Upper lobe of right lung (tissue), 1 donor: ENCODE measurements at regions not wholly inside any gene's neighbourhood (a gene's known extent, or its start where the extent isn't known, plus 50 kb on each side); places are given as distances from the start of the nearest gene placed in this dataset.

Experiments
- ATAC-seq: fragments of 200-7000 bp; cut with Tn5 transposase; one replicate; pipeline ENCODE4 v1.9.1; 2020; ENCODE audit warnings: mild to moderate bottlenecking, moderate library complexity
- DNase-seq: peaks from one replicate; pipeline ENCODE4 v3.0.0-alpha.2; 2020
- H3K27ac ChIP-seq: fragments of 200-600 bp; one replicate; pipeline ENCODE4 v1.8.0; 2022
- H3K27me3 ChIP-seq: fragments of 200-600 bp; one replicate; pipeline ENCODE4 v1.8.0; 2022; ENCODE audit warnings: mild to moderate bottlenecking
- H3K36me3 ChIP-seq: fragments of 200-600 bp; one replicate; pipeline ENCODE4 v1.8.0; 2022
- H3K4me1 ChIP-seq: fragments of 200-600 bp; one replicate; pipeline ENCODE4 v1.8.0; 2022
- H3K4me3 ChIP-seq: fragments of 200-600 bp; one replicate; pipeline ENCODE4 v1.8.0; 2022; ENCODE audit warnings: mild to moderate bottlenecking
- H3K9me3 ChIP-seq: fragments of 200-600 bp; one replicate; pipeline ENCODE4 v1.8.0; 2022
- CTCF ChIP-seq: fragments of 200-600 bp; IDR thresholded peaks from one replicate; pipeline ENCODE4 v1.8.0; 2022; ENCODE audit warnings: antibody characterized with exemption
- intact Hi-C: fragments of 100-400 bp; cut with DNase I; formaldehyde crosslinking; loops from one replicate; pipeline ENCODE4 v1.11.0; 2022
- donor health status: DM: no; HTN: yes; CAD: no; lungs with severe emphysema.

GRCh38 chr1:188295157-188295556, 1466.4 kb downstream of the PLA2G4A start:
- H3K4me3 ChIP-seq: no peak overlapping the region
- H3K27ac ChIP-seq: no peak overlapping the region
- intact Hi-C loops: no loop called here
- no peaks in the 10 kb centered on the region for H3K4me1 ChIP-seq
- no peaks in the 10 kb centered on the region for H3K9me3 ChIP-seq
- ATAC-seq: no peak
- H3K36me3 ChIP-seq: no peaks in the 10 kb centered on the region
- no peak for DNase-seq
- TF ChIP-seq CTCF: no peak
- no peaks in the 10 kb centered on the region for H3K27me3 ChIP-seq

- no peaks in the 10 kb centered on the region for H3K36me3 ChIP-seq
- H3K27me3 ChIP-seq: no peaks in the 10 kb centered on the region
- H3K4me1 ChIP-seq: no peaks in the 10 kb centered on the region
- intact Hi-C loops: no loop called here
- ATAC-seq: no peak
- no peak overlapping the region for H3K27ac ChIP-seq
- no peaks in the 10 kb centered on the region for H3K9me3 ChIP-seq
- TF ChIP-seq CTCF: no peak
- no peak for DNase-seq
- H3K4me3 ChIP-seq: no peak overlapping the region
Measured at GRCh38 chr1:188302746-188303145, 1474.0 kb downstream of the PLA2G4A start.

DNA sequence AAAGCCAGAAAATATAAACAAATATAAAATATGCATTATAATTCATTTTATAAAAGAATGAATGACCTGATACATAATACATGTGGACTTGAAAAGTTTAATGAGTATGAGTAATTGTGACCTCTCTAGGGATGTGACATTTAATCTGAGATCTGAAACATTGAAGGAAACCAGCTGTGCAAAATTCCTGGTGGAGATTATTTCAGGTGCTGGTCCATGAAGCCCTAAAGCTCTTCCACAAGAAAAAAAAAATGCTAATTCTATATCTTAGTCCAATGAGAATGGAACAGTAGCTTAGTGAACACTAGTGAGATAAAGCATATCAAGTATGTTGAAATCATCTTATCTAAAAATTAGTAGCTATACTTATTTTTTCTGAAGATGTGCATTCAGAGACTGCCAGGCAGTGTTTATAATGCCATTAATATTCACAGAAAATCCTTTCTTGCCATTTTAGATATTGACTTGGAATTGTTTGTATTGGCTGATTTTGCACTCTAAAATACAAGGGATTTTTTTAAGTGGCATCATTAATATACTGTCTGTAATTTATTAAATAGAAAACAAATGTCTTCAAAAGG, 1485.9 kb downstream of the PLA2G4A start:
- intact Hi-C loops: no loop called here
- TF ChIP-seq CTCF: no peak
- ATAC-seq: no peak
- Histone ChIP-seq H3K9me3 (no peaks in the 10 kb centered on the region), H3K27ac (no peak overlapping the region), H3K4me3 (no peak overlapping the region), H3K4me1 (no peaks in the 10 kb centered on the region), H3K36me3 (no peaks in the 10 kb centered on the region), H3K27me3 (no peaks in the 10 kb centered on the region)
- DNase-seq: no peak

GRCh38 chr1:188317894-188318293, 1489.1 kb downstream of the PLA2G4A start:
- H3K27me3 ChIP-seq: no peaks in the 10 kb centered on the region
- no peak for ATAC-seq
- no peak for TF ChIP-seq CTCF

DNA sequence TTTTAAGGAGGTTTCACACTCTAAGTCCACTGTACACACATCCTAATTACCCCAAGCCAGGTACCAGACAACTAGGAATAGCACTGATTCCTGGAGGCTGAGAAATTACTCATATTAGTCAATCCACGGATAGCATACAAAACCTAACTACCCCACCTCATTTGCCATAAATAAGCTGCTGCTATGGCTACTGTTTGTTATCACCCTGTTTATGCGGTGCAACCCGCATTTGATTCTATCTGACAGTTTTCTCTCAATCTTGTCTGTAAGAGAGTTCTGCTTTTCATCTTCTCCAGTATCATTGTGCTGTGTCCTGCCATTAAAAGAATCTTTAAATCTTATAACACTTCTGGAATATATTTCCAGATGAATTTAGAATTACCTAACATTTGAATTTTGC, 1496.5 kb downstream of the PLA2G4A start:
- Histone ChIP-seq H3K27ac (no peak overlapping the region), H3K36me3 (no peaks in the 10 kb centered on the region), H3K4me3 (no peak overlapping the region), H3K4me1 (no peaks in the 10 kb centered on the region), H3K9me3 (no peaks in the 10 kb centered on the region), H3K27me3 (no peaks in the 10 kb centered on the region)
- no peak for TF ChIP-seq CTCF
- ATAC-seq (no peak), DNase-seq (no peak)
- intact Hi-C loops: no loop called here

More at GRCh38 chr1:188317894-188318293, 1489.1 kb downstream of the PLA2G4A start:
- DNase-seq: no peak
- Histone ChIP-seq H3K9me3 (no peaks in the 10 kb centered on the region), H3K36me3 (no peaks in the 10 kb centered on the region), H3K4me1 (no peaks in the 10 kb centered on the region), H3K27ac (no peak overlapping the region), H3K4me3 (no peak overlapping the region)
- intact Hi-C loops: no loop called here

DNA sequence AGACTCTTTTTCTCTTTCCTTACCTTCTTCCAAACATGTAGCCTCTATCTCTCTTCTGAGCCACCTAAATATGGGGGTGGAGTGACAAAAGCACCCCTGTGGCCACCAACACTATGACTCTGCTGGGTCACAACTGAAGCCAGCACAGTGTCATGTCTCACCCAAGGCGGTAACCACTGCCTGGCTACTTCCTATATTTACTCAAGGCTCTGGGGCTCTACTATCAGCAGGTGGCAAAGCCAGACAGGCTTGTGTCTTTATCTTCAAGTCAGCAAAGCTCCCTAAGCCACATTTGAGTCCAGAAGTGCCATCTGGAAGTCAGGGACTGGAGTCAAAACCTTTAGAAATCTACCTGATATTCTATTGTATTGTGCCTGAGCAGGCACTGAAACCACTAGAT, 1515.2 kb downstream of the PLA2G4A start:
- H3K4me3 ChIP-seq: no peak overlapping the region
- H3K9me3 ChIP-seq: no peaks in the 10 kb centered on the region
- H3K27me3 ChIP-seq: no peaks in the 10 kb centered on the region
- no peaks in the 10 kb centered on the region for H3K36me3 ChIP-seq
- intact Hi-C loops: no loop called here
- H3K27ac ChIP-seq: no peak overlapping the region
- H3K4me1 ChIP-seq: no peaks in the 10 kb centered on the region
- DNase-seq: no peak
- ATAC-seq: no peak
- no peak for TF ChIP-seq CTCF
